ENCODE measurements at regions not wholly inside any gene's neighbourhood (a gene's known extent, or its start where the extent isn't known, plus 50 kb on each side); places are given as distances from the start of the nearest gene placed in this dataset.

DNA sequence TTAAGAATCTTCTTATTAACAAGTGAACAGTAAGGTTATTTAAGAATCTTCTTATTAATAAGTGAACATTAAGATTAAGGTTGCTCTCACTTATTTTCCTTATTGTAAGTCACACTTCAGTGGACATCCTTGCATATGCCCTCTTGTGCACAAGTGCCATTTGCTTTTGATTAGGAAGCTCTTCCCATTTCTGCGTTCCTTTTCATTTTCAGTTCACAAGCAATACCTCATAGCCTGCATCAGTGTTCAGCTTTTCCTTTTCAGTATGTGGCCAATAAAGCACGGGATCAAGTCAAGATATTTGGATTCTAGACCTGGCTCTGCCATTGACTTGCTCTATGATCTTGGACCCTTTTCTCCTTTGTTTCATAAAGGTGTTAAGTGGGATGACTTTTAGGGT is 158.7 kb downstream of the DISP1 start:
- TF ChIP-seq, protein P1, sequence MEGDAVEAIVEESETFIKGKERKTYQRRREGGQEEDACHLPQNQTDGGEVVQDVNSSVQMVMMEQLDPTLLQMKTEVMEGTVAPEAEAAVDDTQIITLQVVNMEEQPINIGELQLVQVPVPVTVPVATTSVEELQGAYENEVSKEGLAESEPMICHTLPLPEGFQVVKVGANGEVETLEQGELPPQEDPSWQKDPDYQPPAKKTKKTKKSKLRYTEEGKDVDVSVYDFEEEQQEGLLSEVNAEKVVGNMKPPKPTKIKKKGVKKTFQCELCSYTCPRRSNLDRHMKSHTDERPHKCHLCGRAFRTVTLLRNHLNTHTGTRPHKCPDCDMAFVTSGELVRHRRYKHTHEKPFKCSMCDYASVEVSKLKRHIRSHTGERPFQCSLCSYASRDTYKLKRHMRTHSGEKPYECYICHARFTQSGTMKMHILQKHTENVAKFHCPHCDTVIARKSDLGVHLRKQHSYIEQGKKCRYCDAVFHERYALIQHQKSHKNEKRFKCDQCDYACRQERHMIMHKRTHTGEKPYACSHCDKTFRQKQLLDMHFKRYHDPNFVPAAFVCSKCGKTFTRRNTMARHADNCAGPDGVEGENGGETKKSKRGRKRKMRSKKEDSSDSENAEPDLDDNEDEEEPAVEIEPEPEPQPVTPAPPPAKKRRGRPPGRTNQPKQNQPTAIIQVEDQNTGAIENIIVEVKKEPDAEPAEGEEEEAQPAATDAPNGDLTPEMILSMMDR (IDR thresholded peaks at IDR 0.05; ENCODE audit: low read depth, low read length), result no peak
- no peak for TF ChIP-seq POLR2A (IDR thresholded peaks at IDR 0.05; ENCODE audit: extremely low read depth, insufficient read length)
- TF ChIP-seq, protein P2, sequence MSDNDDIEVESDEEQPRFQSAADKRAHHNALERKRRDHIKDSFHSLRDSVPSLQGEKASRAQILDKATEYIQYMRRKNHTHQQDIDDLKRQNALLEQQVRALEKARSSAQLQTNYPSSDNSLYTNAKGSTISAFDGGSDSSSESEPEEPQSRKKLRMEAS (IDR thresholded peaks at IDR 0.05; ENCODE audit: low read depth, low read length), result no peak

Data from NB4 (cell line).